Keratinocyte (primary cell): ENCODE measurements at regions not wholly inside any gene's neighbourhood (a gene's known extent, or its start where the extent isn't known, plus 50 kb on each side); places are given as distances from the start of the nearest gene placed in this dataset.

Experiments
- DNase-seq: peaks from one replicate; pipeline ENCODE4 v3.0.0-alpha.2; 2011; ENCODE audit warnings: low read depth, missing footprints, low spot score
- FAIRE-seq: peaks from 2 replicates; lab custom pipeline; 2011; peaks lifted over from hg19 to GRCh38; lab: Jason Lieb, UNC
- H2AFZ ChIP-seq: 2 replicates; pipeline ENCODE4 v1.6.0; 2012; ENCODE audit warnings: low read length, control low read depth, inconsistent platforms; ENCODE audit not compliant: control insufficient read depth
- H3K27ac ChIP-seq: 2 replicates; pipeline ENCODE4 v1.5.1; 2011; ENCODE audit warnings: low read length; ENCODE audit not compliant: control insufficient read depth, insufficient read depth
- H3K27me3 ChIP-seq: 3 replicates; pipeline ENCODE4 v1.6.0; 2011; ENCODE audit warnings: low read length; ENCODE audit not compliant: control insufficient read depth, insufficient read depth; ENCODE audit errors: extremely low read depth
- H3K36me3 ChIP-seq, 2 experiments: 2 replicates in 1 of 2; 3 replicates in 1 of 2; pipeline ENCODE4 v1.5.1; 2011; ENCODE audit warnings: low read length in 2 of 2, mild to moderate bottlenecking in 1 of 2; ENCODE audit not compliant: control insufficient read depth in 2 of 2, insufficient read depth in 2 of 2; ENCODE audit errors: extremely low read depth in 1 of 2
- H3K4me1 ChIP-seq: 3 replicates; pipeline ENCODE4 v1.5.1; 2011; ENCODE audit warnings: low read length; ENCODE audit not compliant: control insufficient read depth, insufficient read depth; ENCODE audit errors: extremely low read depth
- H3K4me2 ChIP-seq: 3 replicates; pipeline ENCODE4 v1.6.0; 2011; ENCODE audit warnings: low read depth, low read length; ENCODE audit not compliant: control insufficient read depth, insufficient read depth; ENCODE audit errors: extremely low read depth
- H3K4me3 ChIP-seq, 3 experiments: fragments of 200-600 bp in 1 of 3; sonication (generic) in 1 of 3; 2 replicates in 2 of 3; 3 replicates in 1 of 3; pipeline ENCODE4 v1.5.1; 2011 to 2016; ENCODE audit warnings: low read length in 3 of 3, mild to moderate bottlenecking in 3 of 3, control low read depth in 2 of 3, inconsistent platforms in 1 of 3, low read depth in 1 of 3, mixed read lengths in 1 of 3, mixed run types in 1 of 3, moderate library complexity in 1 of 3; ENCODE audit not compliant: control insufficient read depth in 2 of 3, insufficient read depth in 2 of 3; ENCODE audit errors: extremely low read depth in 1 of 3
- H3K79me2 ChIP-seq: 2 replicates; pipeline ENCODE4 v1.6.0; 2012; ENCODE audit warnings: low read length; ENCODE audit not compliant: control insufficient read depth, insufficient read depth
- H3K9ac ChIP-seq: 3 replicates; pipeline ENCODE4 v1.6.0; 2011; ENCODE audit warnings: low read length; ENCODE audit not compliant: control insufficient read depth, insufficient read depth; ENCODE audit errors: extremely low read depth
- H3K9me1 ChIP-seq: 3 replicates; pipeline ENCODE4 v1.6.0; 2011; ENCODE audit warnings: low read length; ENCODE audit not compliant: control insufficient read depth, insufficient read depth; ENCODE audit errors: extremely low read depth
- H3K9me3 ChIP-seq: 2 replicates; pipeline ENCODE4 v1.5.1; 2012; ENCODE audit warnings: low read depth, low read length; ENCODE audit not compliant: control insufficient read depth
- H4K20me1 ChIP-seq: 3 replicates; pipeline ENCODE4 v1.6.0; 2011; ENCODE audit warnings: low read length; ENCODE audit not compliant: control insufficient read depth, insufficient read depth; ENCODE audit errors: extremely low read depth
- EZH2 ChIP-seq: IDR thresholded peaks from one replicate; pipeline ENCODE4 v1.6.1; 2012; ENCODE audit warnings: inconsistent platforms, mild to moderate bottlenecking, low read length, moderate library complexity
- dilution Hi-C: fragments of 300-500 bp; cut with MboI; formaldehyde crosslinking; loops from one replicate; pipeline ENCODE4 v1.7.0; 2020; ENCODE audit warnings: low sequenced_read_pairs; ENCODE audit not compliant: extremely low pct_ligation_motif_present
- TF ChIP-seq, protein P1 (sequence below), 3 experiments: IDR thresholded peaks in 1 of 3; conservative IDR thresholded peaks in 1 of 3; optimal IDR thresholded peaks in 1 of 3; 2 replicates in 2 of 3; 3 replicates in 1 of 3; pipeline versions ENCODE3 to v1.5.1; 2011; ENCODE audit warnings: low read length in 3 of 3, mild to moderate bottlenecking in 3 of 3, moderate library complexity in 2 of 3, control low read depth in 1 of 3, inconsistent platforms in 1 of 3; ENCODE audit not compliant: insufficient read depth in 2 of 3; ENCODE audit errors: extremely low read depth in 1 of 3

DNA sequence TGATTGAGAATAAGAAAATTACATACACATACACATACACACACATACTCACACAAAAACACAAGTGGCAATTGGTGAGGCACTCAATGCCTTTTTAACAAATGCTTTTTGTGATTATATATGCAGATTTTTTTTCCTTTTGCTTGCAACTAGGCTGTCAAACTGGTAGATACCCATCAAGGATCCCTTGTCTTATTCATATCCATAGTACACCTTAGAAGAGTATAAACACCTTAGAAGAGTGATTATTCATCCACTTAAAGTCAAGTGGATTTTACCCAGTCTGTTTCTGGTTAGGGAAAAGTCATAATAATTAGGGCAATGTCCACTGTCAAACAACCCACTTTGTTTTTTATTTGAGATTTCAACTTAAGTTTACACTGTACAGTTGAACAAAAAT, 1773.4 kb upstream of the MIR17HG start:
- dilution Hi-C loops = no loop called here
- Histone ChIP-seq H3K27me3 (no peaks in the 10 kb centered on the region), H2AFZ (no peak overlapping the region)

GRCh38 chr13:89577301-89577700, 1770.2 kb upstream of the MIR17HG start:
- Histone ChIP-seq H3K4me2 (no peak overlapping the region), H3K4me1 (no peaks in the 10 kb centered on the region), H2AFZ (no peak overlapping the region), H3K27me3 (no peaks in the 10 kb centered on the region), H4K20me1 (no peaks in the 10 kb centered on the region), H3K79me2 (no peaks in the 10 kb centered on the region), H3K9ac (no peak overlapping the region), H3K9me1 (no peaks in the 10 kb centered on the region), H3K27ac (no peak overlapping the region), H3K36me3 (no peaks in the 10 kb centered on the region), H3K9me3 (no peaks in the 10 kb centered on the region), H3K4me3 (no peak overlapping the region)
- no peak for TF ChIP-seq EZH2
- TF ChIP-seq, protein P1, sequence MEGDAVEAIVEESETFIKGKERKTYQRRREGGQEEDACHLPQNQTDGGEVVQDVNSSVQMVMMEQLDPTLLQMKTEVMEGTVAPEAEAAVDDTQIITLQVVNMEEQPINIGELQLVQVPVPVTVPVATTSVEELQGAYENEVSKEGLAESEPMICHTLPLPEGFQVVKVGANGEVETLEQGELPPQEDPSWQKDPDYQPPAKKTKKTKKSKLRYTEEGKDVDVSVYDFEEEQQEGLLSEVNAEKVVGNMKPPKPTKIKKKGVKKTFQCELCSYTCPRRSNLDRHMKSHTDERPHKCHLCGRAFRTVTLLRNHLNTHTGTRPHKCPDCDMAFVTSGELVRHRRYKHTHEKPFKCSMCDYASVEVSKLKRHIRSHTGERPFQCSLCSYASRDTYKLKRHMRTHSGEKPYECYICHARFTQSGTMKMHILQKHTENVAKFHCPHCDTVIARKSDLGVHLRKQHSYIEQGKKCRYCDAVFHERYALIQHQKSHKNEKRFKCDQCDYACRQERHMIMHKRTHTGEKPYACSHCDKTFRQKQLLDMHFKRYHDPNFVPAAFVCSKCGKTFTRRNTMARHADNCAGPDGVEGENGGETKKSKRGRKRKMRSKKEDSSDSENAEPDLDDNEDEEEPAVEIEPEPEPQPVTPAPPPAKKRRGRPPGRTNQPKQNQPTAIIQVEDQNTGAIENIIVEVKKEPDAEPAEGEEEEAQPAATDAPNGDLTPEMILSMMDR (optimal IDR thresholded peaks at IDR 0.05 in 1 of 3, IDR thresholded peaks at IDR 0.05 in 1 of 3, conservative IDR thresholded peaks at IDR 0.05 in 1 of 3; ENCODE audit: extremely low read depth in 1 of 3, insufficient read depth in 2 of 3, low read length in 3 of 3) = no peak
- dilution Hi-C loops = no loop called here
- FAIRE-seq = no peak
- no peak for DNase-seq

More for the DNA sequence above, 1773.4 kb upstream of the MIR17HG start:
- Histone ChIP-seq H3K79me2 (no peaks in the 10 kb centered on the region), H3K4me1 (no peaks in the 10 kb centered on the region), H3K9me1 (no peaks in the 10 kb centered on the region), H4K20me1 (no peaks in the 10 kb centered on the region), H3K4me3 (no peak overlapping the region), H3K9ac (no peak overlapping the region), H3K4me2 (no peak overlapping the region), H3K27ac (no peak overlapping the region), H3K9me3 (no peaks in the 10 kb centered on the region), H3K36me3 (no peaks in the 10 kb centered on the region)
- DNase-seq = no peak
- no peak for FAIRE-seq
- TF ChIP-seq, protein P1 (optimal IDR thresholded peaks at IDR 0.05 in 1 of 3, IDR thresholded peaks at IDR 0.05 in 1 of 3, conservative IDR thresholded peaks at IDR 0.05 in 1 of 3; ENCODE audit: extremely low read depth in 1 of 3, insufficient read depth in 2 of 3, low read length in 3 of 3) = no peak
- TF ChIP-seq EZH2 = no peak
